Stimulated activated CD8-positive, alpha-beta memory T cell treated with anti-CD3 and anti-CD28 coated beads, Interleukin-7, amount 100 ng/mL, for 1 hour (primary cell): ENCODE measurements at regions not wholly inside any gene's neighbourhood (a gene's known extent, or its start where the extent isn't known, plus 50 kb on each side); places are given as distances from the start of the nearest gene placed in this dataset.
"Not testable (repeated sequence)": the region's sequence is repeated elsewhere in the genome, so short reads cannot be mapped to it uniquely, and the experiment has no call there.

Source experiments
- DNase-seq, 2 donors: peaks; one replicate each; pipeline ENCODE4 v3.0.0-alpha.2; 2020; ENCODE audit warnings: low read depth in 2 of 2

- no peak for DNase-seq
Measured at GRCh38 chr2:239818531-239819011, 206.6 kb downstream of the NDUFA10 start.

GRCh38 chr2:239818086-239818485 is 207.1 kb downstream of the NDUFA10 start:
- DNase-seq, result no peak

- DNase-seq, result not testable (repeated sequence)
Measured at GRCh38 chr2:239817468-239818031, 207.6 kb downstream of the NDUFA10 start.

GRCh38 chr2:239816576-239817467 is 208.3 kb downstream of the NDUFA10 start:
- no peak for DNase-seq

- DNase-seq, result no peak
Measured at GRCh38 chr2:239815671-239816070, 209.5 kb downstream of the NDUFA10 start.

- no peak for DNase-seq
Measured at GRCh38 chr2:239814861-239815601, 210.1 kb downstream of the NDUFA10 start.

GRCh38 chr2:239814116-239814860 is 210.9 kb downstream of the NDUFA10 start:
- DNase-seq, result no peak

- DNase-seq, result no peak
Measured at GRCh38 chr2:239813261-239814115, 211.7 kb downstream of the NDUFA10 start.

- no peak for DNase-seq
Measured at GRCh38 chr2:239811806-239812560, 213.2 kb downstream of the NDUFA10 start.

GRCh38 chr2:239811111-239811781 is 213.9 kb downstream of the NDUFA10 start:
- no peak for DNase-seq

- DNase-seq, result no peak
Measured at GRCh38 chr2:239809391-239809790, 215.8 kb downstream of the NDUFA10 start.

- DNase-seq, result no peak
Measured at GRCh38 chr2:239807568-239807967, 217.6 kb downstream of the NDUFA10 start.

- no peak for DNase-seq
Measured at GRCh38 chr2:239806758-239807434, 218.2 kb downstream of the NDUFA10 start.

GRCh38 chr2:239806276-239806675 is 218.9 kb downstream of the NDUFA10 start:
- no peak for DNase-seq

- DNase-seq, result no peak
Measured at GRCh38 chr2:239805414-239805813, 219.7 kb downstream of the NDUFA10 start.

- no peak for DNase-seq
Measured at GRCh38 chr2:239805043-239805329, 220.2 kb downstream of the NDUFA10 start.

GRCh38 chr2:239804161-239805042 is 220.7 kb downstream of the NDUFA10 start:
- DNase-seq, result no peak

GRCh38 chr2:239803766-239804115 is 221.4 kb downstream of the NDUFA10 start:
- DNase-seq, result no peak
